ENCODE measurements at regions not wholly inside any gene's neighbourhood (a gene's known extent, or its start where the extent isn't known, plus 50 kb on each side); places are given as distances from the start of the nearest gene placed in this dataset.

DNA sequence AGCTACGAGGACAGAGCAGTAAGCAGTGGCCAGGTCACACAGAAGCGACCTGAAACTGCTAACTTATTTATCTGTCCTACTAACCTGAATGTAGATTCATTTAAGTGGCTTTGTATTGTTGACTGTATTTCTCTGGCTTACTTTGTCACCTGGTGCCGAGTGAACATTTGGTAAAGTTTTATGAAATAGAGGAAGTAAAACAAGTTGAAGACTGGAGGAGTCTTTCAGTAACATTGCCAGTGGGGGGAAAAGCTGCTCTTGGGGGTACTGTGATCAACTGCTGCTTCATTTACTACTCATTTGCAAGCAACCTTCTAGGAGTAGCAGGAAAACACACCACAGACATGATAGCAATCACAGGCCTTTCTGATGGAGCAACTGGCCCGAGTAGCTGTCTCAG, 615.0 kb downstream of the FGF9 start:
- Histone ChIP-seq H3K4me1 (ENCODE audit: insufficient read depth, low read length, poor library complexity, severe bottlenecking) (no peaks in the 10 kb centered on the region), H3K4me3 (ENCODE audit: low read length, poor library complexity, severe bottlenecking) (no peak overlapping the region), H3K27me3 (ENCODE audit: insufficient read depth, low read length, poor library complexity, severe bottlenecking) (no peaks in the 10 kb centered on the region), H3K9me2 (replicated peaks; ENCODE audit: low read depth, low read length) (no peaks in the 10 kb centered on the region), H3K4me2 (ENCODE audit: low read depth, low read length, poor library complexity, severe bottlenecking) (no peak overlapping the region), H3K9ac (ENCODE audit: low read depth, low read length, poor library complexity, severe bottlenecking) (no peak overlapping the region), H3F3A (ENCODE audit: low read depth) (no peaks in the 10 kb centered on the region), H3K36me3 (ENCODE audit: insufficient read depth, low read length) (no peaks in the 10 kb centered on the region), H3K9me3 (ENCODE audit: insufficient read depth, low read depth, low read length) (no peaks in the 10 kb centered on the region), H2AFZ (ENCODE audit: low read length) (no peak overlapping the region), H3K79me2 (ENCODE audit: insufficient read depth, low read length) (no peaks in the 10 kb centered on the region), H4K20me1 (ENCODE audit: insufficient read depth, low read length, poor library complexity, severe bottlenecking) (no peaks in the 10 kb centered on the region)
- TF ChIP-seq, protein P1, sequence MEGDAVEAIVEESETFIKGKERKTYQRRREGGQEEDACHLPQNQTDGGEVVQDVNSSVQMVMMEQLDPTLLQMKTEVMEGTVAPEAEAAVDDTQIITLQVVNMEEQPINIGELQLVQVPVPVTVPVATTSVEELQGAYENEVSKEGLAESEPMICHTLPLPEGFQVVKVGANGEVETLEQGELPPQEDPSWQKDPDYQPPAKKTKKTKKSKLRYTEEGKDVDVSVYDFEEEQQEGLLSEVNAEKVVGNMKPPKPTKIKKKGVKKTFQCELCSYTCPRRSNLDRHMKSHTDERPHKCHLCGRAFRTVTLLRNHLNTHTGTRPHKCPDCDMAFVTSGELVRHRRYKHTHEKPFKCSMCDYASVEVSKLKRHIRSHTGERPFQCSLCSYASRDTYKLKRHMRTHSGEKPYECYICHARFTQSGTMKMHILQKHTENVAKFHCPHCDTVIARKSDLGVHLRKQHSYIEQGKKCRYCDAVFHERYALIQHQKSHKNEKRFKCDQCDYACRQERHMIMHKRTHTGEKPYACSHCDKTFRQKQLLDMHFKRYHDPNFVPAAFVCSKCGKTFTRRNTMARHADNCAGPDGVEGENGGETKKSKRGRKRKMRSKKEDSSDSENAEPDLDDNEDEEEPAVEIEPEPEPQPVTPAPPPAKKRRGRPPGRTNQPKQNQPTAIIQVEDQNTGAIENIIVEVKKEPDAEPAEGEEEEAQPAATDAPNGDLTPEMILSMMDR (conservative IDR thresholded peaks at IDR 0.05; ENCODE audit: low read length), result no peak
- TF ChIP-seq EZH2phosphoT487 (IDR thresholded peaks at IDR 0.05; ENCODE audit: borderline replicate concordance), result no peak

DNA sequence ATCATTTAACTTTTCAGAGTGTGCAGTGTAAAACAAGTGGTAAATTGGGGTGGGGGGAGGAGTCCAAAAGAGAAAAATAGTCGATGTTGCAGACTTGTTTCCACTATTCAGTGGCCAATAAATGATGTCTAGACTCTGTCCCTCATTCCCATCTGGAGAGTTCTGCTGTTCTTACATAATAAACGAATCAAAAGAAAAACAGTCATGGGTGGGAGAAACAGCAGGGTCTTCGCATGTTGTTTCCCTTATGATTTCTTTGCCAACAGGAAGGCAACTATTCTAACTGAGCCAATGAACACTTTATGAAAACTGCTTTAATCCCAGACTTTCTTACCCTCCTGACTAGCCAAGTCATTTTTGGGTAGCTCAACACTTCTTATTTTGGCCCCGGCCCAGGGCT, 615.5 kb downstream of the FGF9 start:
- H3K4me2 ChIP-seq (ENCODE audit: low read depth, low read length, poor library complexity, severe bottlenecking), result no peak overlapping the region

DNA sequence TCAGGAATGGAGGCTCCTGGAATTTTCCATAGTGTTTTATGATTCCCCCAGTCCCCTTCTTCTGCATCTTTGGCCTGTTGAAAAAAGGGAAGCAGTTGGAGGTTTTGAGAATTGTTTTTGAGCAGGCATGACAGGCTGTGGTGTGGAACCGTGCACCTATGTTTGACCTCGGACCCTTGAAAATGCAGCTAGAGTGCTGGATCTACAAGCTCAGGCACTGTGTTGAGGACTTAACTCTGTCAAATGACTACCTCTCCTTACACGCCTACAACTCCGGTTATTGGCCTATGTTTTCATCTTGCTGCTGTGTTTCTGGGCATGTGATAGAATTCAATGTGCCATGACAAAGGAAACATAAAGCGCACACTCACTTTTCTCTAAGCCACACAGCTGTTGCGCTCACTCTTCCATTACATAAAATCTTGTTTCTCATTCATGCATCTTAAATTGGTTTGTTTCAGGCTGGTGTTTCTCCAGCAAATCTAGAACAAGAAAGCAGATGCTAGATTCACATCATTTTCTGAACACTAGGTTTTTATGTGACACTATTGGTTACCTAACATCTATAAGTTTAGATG, 616.6 kb downstream of the FGF9 start:
- no peaks in the 10 kb centered on the region for H3K9me2 ChIP-seq (replicated peaks; ENCODE audit: low read depth, low read length)
- H2AFZ ChIP-seq (ENCODE audit: low read length), result no peak overlapping the region
- no peaks in the 10 kb centered on the region for H3K27me3 ChIP-seq (ENCODE audit: insufficient read depth, low read length, poor library complexity, severe bottlenecking)
- no peaks in the 10 kb centered on the region for H3K36me3 ChIP-seq (ENCODE audit: insufficient read depth, low read length)
- no peaks in the 10 kb centered on the region for H3K79me2 ChIP-seq (ENCODE audit: insufficient read depth, low read length)
- no peak overlapping the region for H3K4me2 ChIP-seq (ENCODE audit: low read depth, low read length, poor library complexity, severe bottlenecking)
- no peaks in the 10 kb centered on the region for H3K9me3 ChIP-seq (ENCODE audit: insufficient read depth, low read depth, low read length)
- no peaks in the 10 kb centered on the region for H3K4me1 ChIP-seq (ENCODE audit: insufficient read depth, low read length, poor library complexity, severe bottlenecking)
- TF ChIP-seq EZH2phosphoT487 (IDR thresholded peaks at IDR 0.05; ENCODE audit: borderline replicate concordance), result no peak
- TF ChIP-seq, protein P1 (conservative IDR thresholded peaks at IDR 0.05; ENCODE audit: low read length), result no peak
- no peaks in the 10 kb centered on the region for H3F3A ChIP-seq (ENCODE audit: low read depth)
- no peak overlapping the region for H3K9ac ChIP-seq (ENCODE audit: low read depth, low read length, poor library complexity, severe bottlenecking)
- H4K20me1 ChIP-seq (ENCODE audit: insufficient read depth, low read length, poor library complexity, severe bottlenecking), result no peaks in the 10 kb centered on the region
- H3K4me3 ChIP-seq (ENCODE audit: low read length, poor library complexity, severe bottlenecking), result no peak overlapping the region

More for the DNA sequence above, 615.5 kb downstream of the FGF9 start:
- no peak overlapping the region for H3K9ac ChIP-seq (ENCODE audit: low read depth, low read length, poor library complexity, severe bottlenecking)
- no peak overlapping the region for H2AFZ ChIP-seq (ENCODE audit: low read length)
- TF ChIP-seq, protein P1 (conservative IDR thresholded peaks at IDR 0.05; ENCODE audit: low read length), result no peak
- no peak for TF ChIP-seq EZH2phosphoT487 (IDR thresholded peaks at IDR 0.05; ENCODE audit: borderline replicate concordance)
- H3F3A ChIP-seq (ENCODE audit: low read depth), result no peaks in the 10 kb centered on the region
- H4K20me1 ChIP-seq (ENCODE audit: insufficient read depth, low read length, poor library complexity, severe bottlenecking), result no peaks in the 10 kb centered on the region
- no peaks in the 10 kb centered on the region for H3K27me3 ChIP-seq (ENCODE audit: insufficient read depth, low read length, poor library complexity, severe bottlenecking)
- no peak overlapping the region for H3K4me3 ChIP-seq (ENCODE audit: low read length, poor library complexity, severe bottlenecking)
- no peaks in the 10 kb centered on the region for H3K9me3 ChIP-seq (ENCODE audit: insufficient read depth, low read depth, low read length)
- no peaks in the 10 kb centered on the region for H3K9me2 ChIP-seq (replicated peaks; ENCODE audit: low read depth, low read length)
- no peaks in the 10 kb centered on the region for H3K79me2 ChIP-seq (ENCODE audit: insufficient read depth, low read length)
- H3K36me3 ChIP-seq (ENCODE audit: insufficient read depth, low read length), result no peaks in the 10 kb centered on the region
- H3K4me1 ChIP-seq (ENCODE audit: insufficient read depth, low read length, poor library complexity, severe bottlenecking), result no peaks in the 10 kb centered on the region
